ENCODE measurements at regions not wholly inside any gene's neighbourhood (a gene's known extent, or its start where the extent isn't known, plus 50 kb on each side); places are given as distances from the start of the nearest gene placed in this dataset.
A peak's percentile ranks its signal among the peaks of the same experiment; 100 is the strongest.

- 32 to 45% (median 37%) methylated on average over 9 to 17 of the region's 17 CpGs for WGBS, 4 donors
- H3K27ac ChIP-seq = peak overlapping the region in 2 of 5 donors; percentile 5 to 46
- H3K27me3 ChIP-seq = peaks cover 17% of the 10 kb centered on the region
- no peaks in the 10 kb centered on the region for H3K9me3 ChIP-seq (replicated peaks in 1 of 3)
- peaks cover 28 to 30% of the 10 kb centered on the region in 2 donors for H3K4me1 ChIP-seq (replicated peaks in 1 of 2)
- intact Hi-C loops (cut with DNase I) = no loop called here
- H3K4me3 ChIP-seq = no peak overlapping the region
- DNase-seq = peak in 6 of 7 donors; percentile 56 to 87 (median 72)
- H3K36me3 ChIP-seq (replicated peaks in 1 of 2) = no peaks in the 10 kb centered on the region
- TF ChIP-seq CTCF (IDR thresholded peaks at IDR 0.05) = no peak
- no peak for TF ChIP-seq POLR2A (IDR thresholded peaks at IDR 0.05)
Measured at GRCh38 chr5:139745132-139745799, 50.3 kb upstream of the PSD2 start.

- peak overlapping the region in 2 of 5 donors; percentile 31 to 46 for H3K27ac ChIP-seq
- DNase-seq = peak; percentile 57 to 92 (median 71)
- intact Hi-C loops (cut with DNase I) = no loop called here
- H3K27me3 ChIP-seq = peaks cover 17% of the 10 kb centered on the region
- no peaks in the 10 kb centered on the region for H3K9me3 ChIP-seq (replicated peaks in 1 of 3)
- 8 to 35% (median 9%) methylated on average over 12 to 44 of the region's 44 CpGs for WGBS, 4 donors
- H3K36me3 ChIP-seq (replicated peaks in 1 of 2) = no peaks in the 10 kb centered on the region
- H3K4me1 ChIP-seq (replicated peaks in 1 of 2) = peaks cover 28 to 30% of the 10 kb centered on the region in 2 donors
- H3K4me3 ChIP-seq = peak overlapping the region in 1 of 4 donors; percentile 45
- TF ChIP-seq CTCF (IDR thresholded peaks at IDR 0.05) (no peak), POLR2A (IDR thresholded peaks at IDR 0.05) (no peak)
Measured at GRCh38 chr5:139745800-139746690, 49.6 kb upstream of the PSD2 start.

All from adrenal gland (tissue), 9 donors.